HUES64 (cell line): ENCODE measurements at regions not wholly inside any gene's neighbourhood (a gene's known extent, or its start where the extent isn't known, plus 50 kb on each side); places are given as distances from the start of the nearest gene placed in this dataset.

ENCODE experiments used
- H3K27ac ChIP-seq: 2 replicates; pipeline ENCODE4 v1.7.0; 2013; ENCODE audit warnings: low read depth, low read length, inconsistent platforms
- H3K27me3 ChIP-seq: 2 replicates; pipeline ENCODE4 v1.6.1; 2013; ENCODE audit warnings: mild to moderate bottlenecking, low read length; ENCODE audit not compliant: insufficient read depth
- H3K36me3 ChIP-seq: 2 replicates; pipeline ENCODE4 v1.6.1; 2013; ENCODE audit warnings: mild to moderate bottlenecking, low read length; ENCODE audit not compliant: insufficient read depth
- H3K4me1 ChIP-seq: 2 replicates; pipeline ENCODE4 v1.6.1; 2013; ENCODE audit warnings: mild to moderate bottlenecking, low read length, moderate library complexity; ENCODE audit not compliant: insufficient read depth
- H3K4me3 ChIP-seq: 2 replicates; pipeline ENCODE4 v1.5.1; 2013; ENCODE audit warnings: mild to moderate bottlenecking, low read length, moderate library complexity
- H3K9ac ChIP-seq: 2 replicates; pipeline ENCODE4 v1.6.1; 2013; ENCODE audit warnings: mild to moderate bottlenecking, low read depth, low read length
- H3K9me3 ChIP-seq: 2 replicates; pipeline ENCODE4 v1.6.1; 2013; ENCODE audit warnings: low read depth, low read length; ENCODE audit not compliant: insufficient read depth
- WGBS: fragments of 150-250, 120-280 bp; methylation state at CpG from one replicate; pipeline ENCODE4 v1.1.7; 2013; ENCODE audit warnings: missing lambda C conversion rate; 5-methylcytosine and 5-hydroxymethylcytosine counted together

- WGBS: 90% methylated on average over 5 of the region's 5 CpGs
- H3K27ac ChIP-seq: no peak overlapping the region
- no peaks in the 10 kb centered on the region for H3K27me3 ChIP-seq
- H3K4me3 ChIP-seq: no peak overlapping the region
- H3K9ac ChIP-seq: no peak overlapping the region
- peaks cover 15% of the 10 kb centered on the region for H3K4me1 ChIP-seq
- no peaks in the 10 kb centered on the region for H3K36me3 ChIP-seq
- no peaks in the 10 kb centered on the region for H3K9me3 ChIP-seq
Observed at GRCh38 chr3:181379278-181379677, 332.4 kb upstream of the SOX2 start.

DNA sequence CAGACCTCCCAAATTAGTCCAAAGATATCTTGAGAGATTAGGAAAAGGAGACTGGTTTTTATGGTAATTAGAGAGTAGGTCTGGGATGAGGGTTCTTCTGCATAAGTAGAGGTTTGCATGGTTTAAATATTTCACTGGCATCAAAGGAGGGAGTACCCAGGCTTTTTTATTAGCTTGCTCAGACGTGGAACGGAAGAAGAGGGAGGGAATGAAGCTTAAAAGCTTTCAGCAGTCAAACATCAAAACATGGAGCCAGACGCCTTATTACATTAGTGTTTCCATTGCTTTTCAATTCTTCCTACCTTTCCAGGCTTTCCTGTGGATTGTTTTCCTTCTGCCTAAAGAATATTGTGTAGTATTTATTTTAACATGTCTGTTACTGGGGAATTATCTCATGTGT is 342.1 kb upstream of the SOX2 start:
- H3K4me3 ChIP-seq: no peak overlapping the region
- no peaks in the 10 kb centered on the region for H3K27me3 ChIP-seq
- WGBS: 49% methylated on average over 3 of the region's 3 CpGs
- H3K36me3 ChIP-seq: no peaks in the 10 kb centered on the region
- no peak overlapping the region for H3K27ac ChIP-seq
- H3K9me3 ChIP-seq: no peaks in the 10 kb centered on the region
- H3K4me1 ChIP-seq: no peaks in the 10 kb centered on the region
- no peak overlapping the region for H3K9ac ChIP-seq

DNA sequence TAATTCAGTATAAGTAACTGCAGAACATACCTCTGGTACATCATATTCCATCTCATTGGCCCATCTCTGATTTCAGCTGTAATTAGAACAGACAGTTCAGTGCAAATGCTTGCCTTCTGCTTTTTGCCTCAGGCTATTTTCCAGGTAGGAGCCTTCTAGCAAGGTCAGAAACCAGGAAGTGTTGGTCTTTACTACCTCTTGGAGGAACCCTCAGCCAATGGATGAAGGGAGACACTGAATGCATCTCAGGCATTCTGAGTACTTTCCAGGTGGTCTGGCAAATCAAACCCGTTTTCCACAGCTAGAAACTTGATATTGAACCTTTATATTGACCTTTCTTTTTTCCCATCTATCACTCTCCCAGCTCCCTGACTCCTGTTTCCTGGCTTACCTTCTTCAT is 348.5 kb upstream of the SOX2 start:
- Histone ChIP-seq H3K27me3 (no peaks in the 10 kb centered on the region), H3K27ac (no peak overlapping the region), H3K36me3 (no peaks in the 10 kb centered on the region), H3K4me3 (no peak overlapping the region), H3K9me3 (no peaks in the 10 kb centered on the region), H3K9ac (no peak overlapping the region), H3K4me1 (no peaks in the 10 kb centered on the region)
- WGBS: 69% methylated on average over 1 of the region's 1 CpG

- no peak overlapping the region for H3K27ac ChIP-seq
- H3K27me3 ChIP-seq: no peaks in the 10 kb centered on the region
- no peaks in the 10 kb centered on the region for H3K9me3 ChIP-seq
- no peaks in the 10 kb centered on the region for H3K4me1 ChIP-seq
- no peak overlapping the region for H3K9ac ChIP-seq
- H3K36me3 ChIP-seq: no peaks in the 10 kb centered on the region
- no peak overlapping the region for H3K4me3 ChIP-seq
Observed at GRCh38 chr3:181362378-181362777, 349.3 kb upstream of the SOX2 start.

GRCh38 chr3:181358562-181358961 is 353.2 kb upstream of the SOX2 start:
- Histone ChIP-seq H3K4me1 (no peaks in the 10 kb centered on the region), H3K4me3 (no peak overlapping the region), H3K27ac (no peak overlapping the region), H3K27me3 (no peaks in the 10 kb centered on the region), H3K36me3 (no peaks in the 10 kb centered on the region), H3K9me3 (no peaks in the 10 kb centered on the region), H3K9ac (no peak overlapping the region)
- 88% methylated on average over 3 of the region's 3 CpGs for WGBS

GRCh38 chr3:181358060-181358459 is 353.7 kb upstream of the SOX2 start:
- H3K36me3 ChIP-seq: no peaks in the 10 kb centered on the region
- no peak overlapping the region for H3K27ac ChIP-seq
- H3K9ac ChIP-seq: no peak overlapping the region
- H3K9me3 ChIP-seq: no peaks in the 10 kb centered on the region
- no peak overlapping the region for H3K4me3 ChIP-seq
- H3K27me3 ChIP-seq: no peaks in the 10 kb centered on the region
- no peaks in the 10 kb centered on the region for H3K4me1 ChIP-seq
- WGBS: 79% methylated on average over 1 of the region's 1 CpG

DNA sequence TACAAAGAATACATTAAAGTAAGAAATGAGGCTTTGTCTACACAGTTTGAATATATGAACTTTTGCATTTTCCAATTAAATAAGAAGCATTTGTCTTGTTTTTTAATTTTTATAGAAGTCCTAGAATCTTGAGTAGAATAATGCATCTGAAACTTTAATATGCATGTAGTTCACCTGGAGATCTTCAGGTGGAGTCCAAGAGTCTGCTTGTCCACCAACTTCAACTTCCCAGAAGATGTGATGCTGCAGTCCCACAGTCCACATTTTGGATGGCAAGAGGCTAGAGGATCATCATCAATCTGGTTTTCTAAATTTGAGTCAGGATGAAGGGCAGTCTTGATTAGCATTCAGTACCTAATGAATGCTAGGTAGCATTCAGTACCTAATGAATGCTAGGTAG is 357.6 kb upstream of the SOX2 start:
- H3K27me3 ChIP-seq: no peaks in the 10 kb centered on the region
- H3K4me1 ChIP-seq: no peaks in the 10 kb centered on the region
- no peaks in the 10 kb centered on the region for H3K36me3 ChIP-seq
- no peak overlapping the region for H3K9ac ChIP-seq
- no peak overlapping the region for H3K27ac ChIP-seq
- H3K4me3 ChIP-seq: no peak overlapping the region
- H3K9me3 ChIP-seq: no peaks in the 10 kb centered on the region

DNA sequence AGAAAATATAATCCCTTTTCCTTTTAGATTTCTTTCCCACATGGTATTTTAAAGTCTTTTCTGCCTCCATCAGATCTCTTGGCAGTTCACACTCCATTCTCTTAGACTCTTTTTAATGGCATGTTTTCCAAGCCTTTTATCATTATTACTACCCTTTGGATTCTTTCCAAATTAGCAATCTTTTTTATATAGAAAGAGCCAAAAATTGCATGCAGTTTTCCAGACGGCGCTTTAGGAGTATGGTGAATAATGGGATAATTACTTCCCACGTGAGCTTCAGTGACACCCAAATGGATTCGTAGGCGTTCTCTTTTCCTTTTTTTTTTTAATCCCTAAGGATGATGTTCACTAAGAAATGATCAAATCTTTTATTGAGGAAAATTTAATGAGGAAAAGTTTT is 354.8 kb upstream of the DNAJC19 start:
- no CpG with 5 or more reads among the region's 5 CpGs for WGBS
- H3K36me3 ChIP-seq: no peaks in the 10 kb centered on the region
- no peaks in the 10 kb centered on the region for H3K4me1 ChIP-seq
- no peak overlapping the region for H3K9ac ChIP-seq
- H3K27me3 ChIP-seq: no peaks in the 10 kb centered on the region
- no peaks in the 10 kb centered on the region for H3K9me3 ChIP-seq
- H3K27ac ChIP-seq: no peak overlapping the region
- no peak overlapping the region for H3K4me3 ChIP-seq

- H3K4me3 ChIP-seq: no peak overlapping the region
- no peaks in the 10 kb centered on the region for H3K27me3 ChIP-seq
- H3K4me1 ChIP-seq: no peaks in the 10 kb centered on the region
- no peaks in the 10 kb centered on the region for H3K9me3 ChIP-seq
- WGBS: 87% methylated on average over 2 of the region's 2 CpGs
- no peak overlapping the region for H3K9ac ChIP-seq
- H3K27ac ChIP-seq: no peak overlapping the region
- H3K36me3 ChIP-seq: no peaks in the 10 kb centered on the region
Observed at GRCh38 chr3:181336597-181336996, 347.1 kb upstream of the DNAJC19 start.

- Histone ChIP-seq H3K27me3 (no peaks in the 10 kb centered on the region), H3K4me3 (no peak overlapping the region), H3K27ac (no peak overlapping the region), H3K9me3 (no peaks in the 10 kb centered on the region), H3K4me1 (no peaks in the 10 kb centered on the region), H3K36me3 (no peaks in the 10 kb centered on the region), H3K9ac (no peak overlapping the region)
Observed at GRCh38 chr3:181333394-181333793, 343.9 kb upstream of the DNAJC19 start.

GRCh38 chr3:181330821-181331563 is 341.5 kb upstream of the DNAJC19 start:
- WGBS: 95% methylated on average over 5 of the region's 5 CpGs
- no peaks in the 10 kb centered on the region for H3K27me3 ChIP-seq

GRCh38 chr3:181330257-181330656 is 340.7 kb upstream of the DNAJC19 start:
- H3K9me3 ChIP-seq: no peaks in the 10 kb centered on the region
- H3K27ac ChIP-seq: no peak overlapping the region
- peaks cover 7% of the 10 kb centered on the region for H3K4me1 ChIP-seq
- H3K36me3 ChIP-seq: no peaks in the 10 kb centered on the region
- H3K4me3 ChIP-seq: no peak overlapping the region
- no peak overlapping the region for H3K9ac ChIP-seq
- H3K27me3 ChIP-seq: no peaks in the 10 kb centered on the region
- 93% methylated on average over 3 of the region's 3 CpGs for WGBS

More at GRCh38 chr3:181330821-181331563, 341.5 kb upstream of the DNAJC19 start:
- Histone ChIP-seq H3K4me1 (peaks cover 7% of the 10 kb centered on the region), H3K4me3 (no peak overlapping the region), H3K9ac (no peak overlapping the region), H3K9me3 (no peaks in the 10 kb centered on the region), H3K36me3 (no peaks in the 10 kb centered on the region), H3K27ac (no peak overlapping the region)
